OCI-LY3 (cell line): ENCODE measurements at regions not wholly inside any gene's neighbourhood (a gene's known extent, or its start where the extent isn't known, plus 50 kb on each side); places are given as distances from the start of the nearest gene placed in this dataset.

ENCODE experiments used
- CTCF ChIP-seq: fragments of 200-600, 300-600 bp; sonication (generic); IDR thresholded peaks from 2 replicates; pipeline ENCODE4 v1.5.1; 2014; ENCODE audit warnings: antibody characterized with exemption, low read length, low read depth
- EZH2phosphoT487 ChIP-seq: fragments of 200-600 bp; shearing (Covaris generic); IDR thresholded peaks from 2 replicates; pipeline ENCODE4 v1.6.1; 2018; ENCODE audit warnings: antibody characterized with exemption, mixed run types, low read depth

DNA sequence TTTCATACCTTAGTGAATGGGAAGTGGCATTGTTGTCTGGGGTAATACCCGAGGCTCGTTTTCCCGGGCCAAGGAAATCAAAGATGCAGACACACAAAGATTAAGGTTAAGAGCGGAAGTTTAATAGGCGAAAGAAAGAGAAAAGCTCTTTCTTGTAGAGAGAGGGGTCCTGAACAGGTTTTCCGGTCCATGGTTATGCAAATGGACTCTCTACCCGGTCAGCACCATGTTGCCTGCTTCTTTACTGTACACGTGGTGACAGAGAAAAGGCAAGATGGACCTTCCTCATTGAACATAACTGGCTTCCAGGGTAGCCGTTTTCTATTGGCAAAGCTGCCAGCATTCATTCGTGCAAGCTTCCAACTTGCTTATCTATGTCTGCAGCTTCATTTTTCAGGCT, 2063.5 kb downstream of the SUCLG1 start:
- TF ChIP-seq CTCF (no peak), EZH2phosphoT487 (no peak)
